OCI-LY7 (cell line): ENCODE measurements at regions not wholly inside any gene's neighbourhood (a gene's known extent, or its start where the extent isn't known, plus 50 kb on each side); places are given as distances from the start of the nearest gene placed in this dataset.

Source experiments
- CTCF ChIP-seq: fragments of 200-600 bp; sonication (generic); conservative IDR thresholded peaks from 2 replicates; pipeline ENCODE4 v1.5.1; 2014; ENCODE audit warnings: mild to moderate bottlenecking, antibody characterized with exemption, low read length, moderate library complexity, mixed read lengths
- EZH2phosphoT487 ChIP-seq: fragments of 200-600 bp; sonication (generic); IDR thresholded peaks from 2 replicates; pipeline ENCODE4 v1.6.1; 2018; ENCODE audit warnings: low read depth, borderline replicate concordance, mild to moderate bottlenecking, mixed run types, antibody characterized with exemption, low read length, moderate library complexity, mixed read lengths

GRCh38 chr18:30134020-30134419 is 908.5 kb downstream of the DSC3 start:
- no peak for TF ChIP-seq CTCF
- TF ChIP-seq EZH2phosphoT487 = no peak
